OCI-LY3 (cell line): ENCODE measurements at regions not wholly inside any gene's neighbourhood (a gene's known extent, or its start where the extent isn't known, plus 50 kb on each side); places are given as distances from the start of the nearest gene placed in this dataset.

Experiments used
- H2AFZ ChIP-seq: fragments of 200-600, 300-600 bp; shearing (Covaris generic); 2 replicates; pipeline ENCODE4 v1.6.0; 2014; ENCODE audit warnings: antibody characterized with exemption, low read depth, low read length
- H3K27ac ChIP-seq: fragments of 200-600, 300-600 bp; sonication (generic); 2 replicates; pipeline ENCODE4 v1.5.1; 2014; ENCODE audit warnings: mild to moderate bottlenecking, low read length, moderate library complexity, mixed read lengths
- H3K27me3 ChIP-seq: fragments of 200-600, 300-600 bp; sonication (generic); 2 replicates; pipeline ENCODE4 v1.6.1; 2014; ENCODE audit warnings: low read depth, low read length, mixed read lengths
- H3K36me3 ChIP-seq: fragments of 200-600, 300-600 bp; sonication (generic); replicated peaks from 2 replicates; pipeline ENCODE3; 2014; ENCODE audit warnings: low read depth, low read length, mixed read lengths
- H3K4me1 ChIP-seq: fragments of 300-600, 200-600 bp; sonication (generic); 2 replicates; pipeline ENCODE4 v1.6.1; 2014; ENCODE audit warnings: low read length, mixed read lengths
- H3K4me2 ChIP-seq: fragments of 200-600, 300-600 bp; sonication (generic); 2 replicates; pipeline ENCODE4 v1.6.1; 2014; ENCODE audit warnings: low read length, mixed read lengths
- H3K4me3 ChIP-seq: fragments of 300-600, 200-600 bp; sonication (generic); 2 replicates; pipeline ENCODE4 v1.5.1; 2014; ENCODE audit warnings: antibody characterized with exemption, mild to moderate bottlenecking, low read length, moderate library complexity
- H3K79me2 ChIP-seq: fragments of 300-600, 200-600 bp; shearing (Covaris generic); 2 replicates; pipeline ENCODE4 v1.6.1; 2014; ENCODE audit warnings: mild to moderate bottlenecking, low read length, mixed read lengths
- H3K9ac ChIP-seq: fragments of 300-600, 200-600 bp; shearing (Covaris generic); 2 replicates; pipeline ENCODE4 v1.6.0; 2014; ENCODE audit warnings: mild to moderate bottlenecking, low read length, moderate library complexity
- H3K9me3 ChIP-seq: fragments of 200-600, 300-600 bp; shearing (Covaris generic); 2 replicates; pipeline ENCODE4 v1.6.1; 2014; ENCODE audit warnings: low read length, mixed read lengths; ENCODE audit not compliant: insufficient read depth
- H4K20me1 ChIP-seq: fragments of 200-600, 300-600 bp; sonication (generic); 2 replicates; pipeline ENCODE4 v1.6.1; 2016; ENCODE audit warnings: low read length, mixed read lengths; ENCODE audit not compliant: insufficient read depth
- CTCF ChIP-seq: fragments of 200-600, 300-600 bp; sonication (generic); IDR thresholded peaks from 2 replicates; pipeline ENCODE4 v1.5.1; 2014; ENCODE audit warnings: antibody characterized with exemption, low read length, low read depth
- EZH2phosphoT487 ChIP-seq: fragments of 200-600 bp; shearing (Covaris generic); IDR thresholded peaks from 2 replicates; pipeline ENCODE4 v1.6.1; 2018; ENCODE audit warnings: antibody characterized with exemption, mixed run types, low read depth

GRCh38 chr18:8998481-8999217 is 103.8 kb upstream of the NDUFV2 start:
- Histone ChIP-seq H3K27me3 (no peaks in the 10 kb centered on the region), H3K36me3 (no peaks in the 10 kb centered on the region), H2AFZ (no peak overlapping the region), H3K27ac (no peak overlapping the region), H3K9ac (no peak overlapping the region), H3K4me2 (no peak overlapping the region), H3K4me1 (peaks cover 9% of the 10 kb centered on the region), H4K20me1 (no peaks in the 10 kb centered on the region), H3K9me3 (0 out of 2 replicates have a peak, but pooled peaks cover 3% of the 10 kb centered on the region), H3K79me2 (no peaks in the 10 kb centered on the region), H3K4me3 (no peak overlapping the region)
- no peak for TF ChIP-seq EZH2phosphoT487
- no peak for TF ChIP-seq CTCF

GRCh38 chr18:8999872-9000271 is 102.6 kb upstream of the NDUFV2 start:
- Histone ChIP-seq H3K79me2 (no peaks in the 10 kb centered on the region), H3K4me3 (no peak overlapping the region), H3K4me2 (no peak overlapping the region), H3K4me1 (no peaks in the 10 kb centered on the region), H3K9me3 (0 out of 2 replicates have a peak, but pooled peaks cover 3% of the 10 kb centered on the region), H3K27me3 (no peaks in the 10 kb centered on the region), H3K9ac (no peak overlapping the region), H2AFZ (no peak overlapping the region), H3K36me3 (no peaks in the 10 kb centered on the region), H3K27ac (no peak overlapping the region), H4K20me1 (no peaks in the 10 kb centered on the region)
- TF ChIP-seq CTCF (no peak), EZH2phosphoT487 (no peak)

- Histone ChIP-seq H4K20me1 (no peaks in the 10 kb centered on the region), H3K4me1 (no peaks in the 10 kb centered on the region), H3K4me3 (no peak overlapping the region), H2AFZ (no peak overlapping the region), H3K4me2 (no peak overlapping the region), H3K36me3 (no peaks in the 10 kb centered on the region), H3K79me2 (no peaks in the 10 kb centered on the region), H3K9ac (no peak overlapping the region), H3K27ac (no peak overlapping the region), H3K9me3 (0 out of 2 replicates have a peak, but pooled peaks cover 3% of the 10 kb centered on the region), H3K27me3 (no peaks in the 10 kb centered on the region)
- TF ChIP-seq CTCF (no peak), EZH2phosphoT487 (no peak)
Measured at GRCh38 chr18:9000733-9001132, 101.8 kb upstream of the NDUFV2 start.

GRCh38 chr18:9001209-9001608 is 101.3 kb upstream of the NDUFV2 start:
- Histone ChIP-seq H3K9me3 (0 out of 2 replicates have a peak, but pooled peaks cover 3% of the 10 kb centered on the region), H3K27me3 (no peaks in the 10 kb centered on the region), H3K4me2 (no peak overlapping the region), H2AFZ (no peak overlapping the region), H3K27ac (no peak overlapping the region), H3K9ac (no peak overlapping the region), H3K4me3 (no peak overlapping the region), H3K79me2 (no peaks in the 10 kb centered on the region), H3K36me3 (no peaks in the 10 kb centered on the region), H3K4me1 (no peaks in the 10 kb centered on the region), H4K20me1 (no peaks in the 10 kb centered on the region)
- no peak for TF ChIP-seq CTCF
- no peak for TF ChIP-seq EZH2phosphoT487
